ENCODE measurements at regions not wholly inside any gene's neighbourhood (a gene's known extent, or its start where the extent isn't known, plus 50 kb on each side); places are given as distances from the start of the nearest gene placed in this dataset.
"Not testable (repeated sequence)": the region's sequence is repeated elsewhere in the genome, so short reads cannot be mapped to it uniquely, and the experiment has no call there.

DNA sequence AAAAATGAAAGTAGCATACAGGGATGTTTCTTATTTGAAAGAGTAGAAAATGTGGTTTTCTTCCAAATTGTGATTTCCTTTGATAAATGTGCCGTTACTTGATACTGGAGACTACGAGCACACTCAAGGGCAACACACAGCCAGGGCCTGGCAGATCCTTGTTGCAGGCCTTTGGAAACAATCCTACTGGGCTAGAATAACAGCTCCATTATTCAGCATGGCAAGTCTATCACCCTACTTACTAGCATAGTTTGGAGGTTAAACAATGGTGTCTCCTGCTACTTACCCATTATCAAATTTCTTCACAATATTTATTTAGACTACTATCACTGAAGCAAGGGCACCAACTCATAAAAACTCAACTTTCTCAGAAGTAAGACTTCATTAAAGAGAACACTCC lies 140.8 kb upstream of the ZNF608 start:
- H3K4me3 Mint-ChIP-seq = no peak overlapping the region
- H3K9me3 Mint-ChIP-seq = no peaks in the 10 kb centered on the region
- no peak for TF ChIP-seq CTCF (IDR thresholded peaks at IDR 0.05; ENCODE audit: unreplicated experiment)
- H3K4me1 Mint-ChIP-seq = peaks cover 35% of the 10 kb centered on the region
- H3K27ac Mint-ChIP-seq = no peak overlapping the region
- H3K27me3 Mint-ChIP-seq (ENCODE audit: low read depth) = peaks cover 2% of the 10 kb centered on the region
- no peak for DNase-seq (ENCODE audit: low spot score in 2 of 2, unreplicated experiment in 2 of 2)
- no peaks in the 10 kb centered on the region for H3K36me3 Mint-ChIP-seq

GRCh38 chr5:124888050-124888506 lies 141.6 kb upstream of the ZNF608 start:
- Mint-ChIP-seq H3K27me3 (ENCODE audit: low read depth) (peaks cover 3% of the 10 kb centered on the region), H3K4me1 (peaks cover 35% of the 10 kb centered on the region), H3K36me3 (no peaks in the 10 kb centered on the region), H3K4me3 (no peak overlapping the region), H3K27ac (no peak overlapping the region), H3K9me3 (no peaks in the 10 kb centered on the region)
- no peak for TF ChIP-seq CTCF (IDR thresholded peaks at IDR 0.05; ENCODE audit: unreplicated experiment)
- no peak for DNase-seq (ENCODE audit: low spot score in 2 of 2, unreplicated experiment in 2 of 2)

- H3K27me3 Mint-ChIP-seq (ENCODE audit: low read depth) = peaks cover 3% of the 10 kb centered on the region
- H3K4me3 Mint-ChIP-seq = no peak overlapping the region
- peaks cover 35% of the 10 kb centered on the region for H3K4me1 Mint-ChIP-seq
- no peak for DNase-seq (ENCODE audit: low spot score in 2 of 2, unreplicated experiment in 2 of 2)
- TF ChIP-seq CTCF (IDR thresholded peaks at IDR 0.05; ENCODE audit: unreplicated experiment) = no peak
- no peaks in the 10 kb centered on the region for H3K36me3 Mint-ChIP-seq
- H3K9me3 Mint-ChIP-seq = peaks cover 2% of the 10 kb centered on the region
- H3K27ac Mint-ChIP-seq = no peak overlapping the region
These were observed 142.4 kb upstream of the ZNF608 start for GRCh38 chr5:124888622-124889485.

GRCh38 chr5:124889486-124889825 lies 143.0 kb upstream of the ZNF608 start:
- Mint-ChIP-seq H3K4me1 (peaks cover 35% of the 10 kb centered on the region), H3K27me3 (ENCODE audit: low read depth) (peaks cover 3% of the 10 kb centered on the region), H3K9me3 (peaks cover 4% of the 10 kb centered on the region), H3K4me3 (no peak overlapping the region), H3K27ac (no peak overlapping the region), H3K36me3 (no peaks in the 10 kb centered on the region)
- no peak for DNase-seq (ENCODE audit: low spot score in 2 of 2, unreplicated experiment in 2 of 2)
- no peak for TF ChIP-seq CTCF (IDR thresholded peaks at IDR 0.05; ENCODE audit: unreplicated experiment)

GRCh38 chr5:124889850-124890249 lies 143.4 kb upstream of the ZNF608 start:
- Mint-ChIP-seq H3K4me1 (peaks cover 35% of the 10 kb centered on the region), H3K27me3 (ENCODE audit: low read depth) (peaks cover 3% of the 10 kb centered on the region), H3K36me3 (no peaks in the 10 kb centered on the region), H3K27ac (no peak overlapping the region), H3K4me3 (no peak overlapping the region), H3K9me3 (peaks cover 4% of the 10 kb centered on the region)
- TF ChIP-seq CTCF (IDR thresholded peaks at IDR 0.05; ENCODE audit: unreplicated experiment) = no peak
- no peak for DNase-seq (ENCODE audit: low spot score in 2 of 2, unreplicated experiment in 2 of 2)

- not testable (repeated sequence) for H3K9me3 Mint-ChIP-seq; DNase-seq (ENCODE audit: low spot score in 2 of 2, unreplicated experiment in 2 of 2); H3K4me3 Mint-ChIP-seq; H3K27me3 Mint-ChIP-seq (ENCODE audit: low read depth); H3K27ac Mint-ChIP-seq; H3K36me3 Mint-ChIP-seq
- H3K4me1 Mint-ChIP-seq = peaks cover 35% of the 10 kb centered on the region
These were observed 144.0 kb upstream of the ZNF608 start for GRCh38 chr5:124890442-124890841.
